ENCODE measurements at regions not wholly inside any gene's neighbourhood (a gene's known extent, or its start where the extent isn't known, plus 50 kb on each side); places are given as distances from the start of the nearest gene placed in this dataset.

DNA sequence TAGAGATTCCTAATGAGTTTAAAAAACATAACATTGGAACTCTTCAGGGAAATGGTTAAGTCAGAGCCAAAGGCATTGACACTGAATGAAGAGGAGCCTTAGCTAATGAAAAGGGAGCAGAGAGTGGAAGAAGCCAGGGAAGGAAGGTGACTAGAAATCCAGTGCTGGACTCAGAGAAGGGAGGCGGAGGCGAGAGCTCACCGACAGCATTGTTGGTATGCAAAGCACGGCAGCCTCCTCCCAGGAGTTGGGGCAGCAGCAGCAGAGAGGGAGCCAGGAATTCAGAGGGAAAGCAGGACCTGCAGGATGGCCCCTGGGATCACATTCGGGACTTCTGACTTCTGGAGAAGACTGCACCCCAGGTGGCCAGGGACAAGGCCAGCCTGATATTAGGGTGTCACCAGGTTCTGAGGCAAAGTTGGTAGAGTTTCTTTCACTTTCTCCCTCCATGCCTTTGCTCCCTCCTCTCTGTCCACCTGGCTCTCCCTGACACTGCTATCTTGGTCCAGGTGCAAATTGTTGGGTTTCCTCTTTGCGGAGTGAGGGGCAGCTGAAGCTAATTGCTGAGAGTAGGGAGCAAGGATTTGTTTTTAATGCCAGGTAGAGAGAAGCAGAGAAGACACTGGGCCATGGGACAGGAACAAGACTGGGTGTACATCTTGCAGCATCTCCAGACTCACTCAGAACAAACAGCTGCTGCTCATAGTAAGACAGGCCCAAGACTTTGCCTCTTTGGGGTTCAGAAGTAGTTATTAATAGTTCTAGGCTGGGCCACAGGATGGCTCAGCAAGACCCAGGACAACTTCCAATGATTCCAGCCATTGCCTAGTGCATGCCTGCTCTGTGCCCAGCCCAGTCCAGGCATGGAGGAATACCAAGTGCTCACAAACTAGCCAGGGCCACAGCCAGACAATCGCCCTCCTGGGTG is 157.9 kb downstream of the TLE3 start:
- H3K9me3 ChIP-seq (ENCODE audit: insufficient read depth, low read depth, low read length): no peaks in the 10 kb centered on the region

DNA sequence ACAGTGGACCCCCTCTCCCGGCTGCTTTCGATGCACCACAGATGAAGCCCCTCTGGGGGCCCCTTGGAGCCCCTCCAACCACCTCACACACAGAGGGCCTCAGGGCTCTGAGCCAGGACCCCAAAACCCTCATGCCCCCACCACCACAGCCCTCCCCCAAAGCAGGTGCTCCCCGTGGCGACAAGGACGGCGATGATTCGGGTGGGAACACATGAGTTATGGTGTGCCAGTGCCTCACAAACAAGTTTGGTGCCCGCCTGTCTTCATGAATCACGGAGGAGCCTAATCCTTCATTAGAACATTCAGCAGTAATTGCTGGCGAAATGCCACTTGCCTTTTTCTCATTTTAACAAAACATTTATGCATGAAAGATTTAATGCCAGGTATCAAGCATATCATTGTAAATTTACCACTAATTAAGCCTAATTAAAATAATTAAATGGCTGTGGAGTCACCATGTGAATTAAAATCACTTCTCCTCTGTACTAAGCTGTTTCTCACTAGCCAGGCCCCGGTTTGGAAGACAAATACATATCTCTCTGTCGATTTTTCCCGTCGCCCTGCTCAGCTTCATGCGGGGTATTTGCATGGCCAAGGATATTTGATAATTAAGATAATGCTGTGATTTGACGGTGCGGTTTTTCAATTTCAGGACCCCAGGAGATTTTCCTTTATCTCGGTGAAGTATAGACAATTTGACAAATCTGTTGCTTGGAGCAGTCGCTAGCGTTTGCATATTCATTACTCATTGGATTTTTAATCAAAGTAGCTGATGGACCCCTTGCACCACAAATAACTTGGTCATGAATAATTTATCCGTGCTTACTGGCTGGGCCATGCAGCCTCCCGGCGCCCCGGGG is 157.0 kb downstream of the TLE3 start:
- no peaks in the 10 kb centered on the region for H3K27me3 ChIP-seq (ENCODE audit: insufficient read depth, low read length)
- no peak overlapping the region for H3K27ac ChIP-seq (ENCODE audit: low read depth, low read length)
- no peaks in the 10 kb centered on the region for H3K36me3 ChIP-seq (ENCODE audit: insufficient read depth, low read length)
- peaks cover 9% of the 10 kb centered on the region for H3K4me1 ChIP-seq (ENCODE audit: insufficient read depth, low read length)
- H3K9me3 ChIP-seq (ENCODE audit: insufficient read depth, low read depth, low read length): no peaks in the 10 kb centered on the region
- WGBS: 94% methylated on average over 24 of the region's 24 CpGs
- no peak overlapping the region for H3K4me3 ChIP-seq (ENCODE audit: low read length)
- H3K9ac ChIP-seq (ENCODE audit: low read depth, low read length): no peak overlapping the region

More for the DNA sequence above, 157.9 kb downstream of the TLE3 start:
- H3K36me3 ChIP-seq (ENCODE audit: insufficient read depth, low read length): no peaks in the 10 kb centered on the region
- peaks cover 9% of the 10 kb centered on the region for H3K4me1 ChIP-seq (ENCODE audit: insufficient read depth, low read length)
- H3K27ac ChIP-seq (ENCODE audit: low read depth, low read length): no peak overlapping the region
- H3K9ac ChIP-seq (ENCODE audit: low read depth, low read length): no peak overlapping the region
- WGBS: 29% methylated on average over 7 of the region's 7 CpGs
- no peaks in the 10 kb centered on the region for H3K27me3 ChIP-seq (ENCODE audit: insufficient read depth, low read length)
- H3K4me3 ChIP-seq (ENCODE audit: low read length): no peak overlapping the region

DNA sequence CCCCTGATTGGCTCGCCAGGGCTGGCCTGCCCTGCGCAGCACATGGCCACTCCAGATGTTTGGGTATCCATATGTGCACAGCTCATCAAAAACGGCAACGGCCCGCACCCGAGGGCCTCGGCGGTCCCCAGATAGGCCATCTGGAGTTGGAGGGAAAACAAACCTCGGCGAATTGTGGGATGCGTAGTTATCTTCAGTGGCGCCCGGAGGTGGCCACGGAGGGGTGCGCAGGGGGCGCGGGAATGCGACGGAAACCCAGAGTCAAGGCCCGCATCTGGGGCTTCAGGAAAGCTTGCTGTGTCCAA is 156.5 kb downstream of the TLE3 start:
- no peaks in the 10 kb centered on the region for H3K36me3 ChIP-seq (ENCODE audit: insufficient read depth, low read length)
- H3K9ac ChIP-seq (ENCODE audit: low read depth, low read length): no peak overlapping the region
- no peak overlapping the region for H3K4me3 ChIP-seq (ENCODE audit: low read length)
- WGBS: 97% methylated on average over 20 of the region's 20 CpGs
- H3K9me3 ChIP-seq (ENCODE audit: insufficient read depth, low read depth, low read length): no peaks in the 10 kb centered on the region
- peaks cover 9% of the 10 kb centered on the region for H3K4me1 ChIP-seq (ENCODE audit: insufficient read depth, low read length)
- H3K27ac ChIP-seq (ENCODE audit: low read depth, low read length): no peak overlapping the region
- H3K27me3 ChIP-seq (ENCODE audit: insufficient read depth, low read length): no peaks in the 10 kb centered on the region

DNA sequence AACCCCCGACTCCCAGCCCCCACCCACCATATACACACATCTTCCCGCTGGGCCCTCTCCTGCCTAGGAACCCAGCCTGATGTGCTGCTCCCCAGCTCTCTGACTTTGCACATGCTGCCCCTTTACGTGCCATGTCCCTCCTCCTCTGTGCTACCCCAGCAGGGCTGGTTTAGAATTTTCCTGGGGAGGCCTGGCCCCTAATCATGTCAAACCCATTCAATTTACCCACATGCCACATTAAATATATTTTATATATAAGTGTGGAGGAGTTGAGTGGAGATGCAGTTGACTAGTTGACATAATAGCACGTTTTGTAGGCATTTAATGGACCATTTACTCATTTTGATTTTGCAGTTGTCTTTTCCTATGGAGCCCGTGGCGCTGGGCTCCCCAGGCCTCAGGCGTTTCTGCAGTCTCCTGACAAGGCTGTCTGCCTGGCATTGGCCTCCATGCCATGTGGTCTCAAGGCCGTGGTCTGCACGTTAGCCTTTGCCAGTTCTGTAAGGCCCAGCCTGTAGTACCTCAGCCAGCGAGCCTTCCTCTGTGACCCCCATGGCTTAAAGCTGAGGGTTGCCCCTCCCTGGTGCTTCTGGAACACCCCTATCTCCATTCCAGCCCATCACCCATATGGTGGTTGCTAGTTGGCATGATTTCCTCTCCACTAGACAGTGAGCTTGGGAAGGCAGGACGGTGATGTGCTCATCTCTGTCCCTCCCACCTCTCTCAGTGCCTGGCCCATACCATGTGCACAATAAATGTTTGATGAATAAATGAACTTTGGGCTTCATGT is 155.8 kb downstream of the TLE3 start:
- Histone ChIP-seq H3K27ac (ENCODE audit: low read depth, low read length) (no peak overlapping the region), H3K27me3 (ENCODE audit: insufficient read depth, low read length) (no peaks in the 10 kb centered on the region), H3K36me3 (ENCODE audit: insufficient read depth, low read length) (no peaks in the 10 kb centered on the region), H3K4me3 (ENCODE audit: low read length) (no peak overlapping the region), H3K9ac (ENCODE audit: low read depth, low read length) (no peak overlapping the region), H3K9me3 (ENCODE audit: insufficient read depth, low read depth, low read length) (no peaks in the 10 kb centered on the region), H3K4me1 (ENCODE audit: insufficient read depth, low read length) (peaks cover 9% of the 10 kb centered on the region)
- WGBS: 91% methylated on average over 11 of the region's 11 CpGs

DNA sequence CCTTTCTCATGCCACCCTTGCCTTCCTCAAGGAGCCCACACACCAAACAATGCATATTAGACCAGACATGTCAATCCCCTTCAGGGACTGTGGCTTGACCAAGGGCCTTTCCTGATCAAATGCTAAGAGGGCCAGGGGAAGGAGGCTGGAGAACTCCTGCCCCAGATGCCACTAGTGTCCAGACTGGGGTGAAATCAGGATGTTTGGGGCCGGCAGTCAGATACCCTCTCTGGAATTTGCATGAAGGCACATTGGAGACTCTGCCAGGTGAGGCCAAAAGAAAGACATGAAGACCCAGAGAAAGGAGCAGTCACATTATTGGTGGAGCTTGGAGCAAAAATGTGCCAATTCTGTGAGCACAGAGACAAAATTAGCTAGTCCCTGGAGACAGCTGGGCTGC is 154.1 kb downstream of the TLE3 start:
- no peak overlapping the region for H3K9ac ChIP-seq (ENCODE audit: low read depth, low read length)
- H3K27ac ChIP-seq (ENCODE audit: low read depth, low read length): no peak overlapping the region
- no peaks in the 10 kb centered on the region for H3K9me3 ChIP-seq (ENCODE audit: insufficient read depth, low read depth, low read length)
- H3K4me3 ChIP-seq (ENCODE audit: low read length): no peak overlapping the region
- no peaks in the 10 kb centered on the region for H3K36me3 ChIP-seq (ENCODE audit: insufficient read depth, low read length)
- no peaks in the 10 kb centered on the region for H3K27me3 ChIP-seq (ENCODE audit: insufficient read depth, low read length)
- WGBS: 89% methylated on average over 1 of the region's 1 CpG
- H3K4me1 ChIP-seq (ENCODE audit: insufficient read depth, low read length): peaks cover 9% of the 10 kb centered on the region

DNA sequence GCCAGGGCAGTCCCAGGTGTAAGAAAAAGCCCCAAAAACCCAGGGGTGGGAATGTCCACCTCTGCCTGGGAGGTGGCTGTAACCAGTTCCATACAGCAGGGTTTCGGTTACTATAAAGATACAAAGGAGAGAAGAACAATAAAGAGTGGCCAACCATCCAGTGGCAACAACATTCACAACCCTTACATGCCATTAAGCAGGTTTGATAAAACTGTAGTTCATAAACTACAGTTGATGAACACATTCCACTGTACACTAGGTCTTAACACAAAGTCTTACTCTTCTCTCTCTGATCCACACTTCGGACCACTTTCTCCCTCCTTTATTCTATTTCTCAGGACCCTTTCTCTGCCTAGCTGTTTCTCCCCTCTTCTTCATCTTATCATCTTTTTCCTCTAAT is 152.0 kb downstream of the TLE3 start:
- 97% methylated on average over 2 of the region's 2 CpGs for WGBS
- Histone ChIP-seq H3K4me1 (ENCODE audit: insufficient read depth, low read length) (no peaks in the 10 kb centered on the region), H3K4me3 (ENCODE audit: low read length) (no peak overlapping the region), H3K9ac (ENCODE audit: low read depth, low read length) (no peak overlapping the region), H3K27ac (ENCODE audit: low read depth, low read length) (no peak overlapping the region), H3K36me3 (ENCODE audit: insufficient read depth, low read length) (no peaks in the 10 kb centered on the region), H3K9me3 (ENCODE audit: insufficient read depth, low read depth, low read length) (no peaks in the 10 kb centered on the region), H3K27me3 (ENCODE audit: insufficient read depth, low read length) (no peaks in the 10 kb centered on the region)

DNA sequence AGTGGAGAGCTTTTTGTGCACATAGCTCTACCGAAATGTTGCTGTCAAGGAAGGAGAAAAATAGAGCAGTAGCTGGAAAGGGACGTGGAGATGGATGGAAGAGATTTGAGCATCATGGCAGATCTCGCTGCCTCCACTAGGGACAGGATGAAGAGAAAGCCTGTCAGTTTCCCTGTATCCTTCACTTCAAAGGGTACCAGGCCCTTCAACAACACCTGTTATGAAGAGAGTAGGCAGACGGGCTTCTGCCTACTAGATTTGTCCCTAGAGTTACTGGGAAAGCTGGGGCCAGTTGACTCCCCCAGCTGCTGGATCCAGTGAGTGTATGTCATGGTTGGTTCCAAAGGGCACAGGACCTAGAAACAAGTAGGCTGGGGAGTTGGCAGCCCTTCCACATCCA is 150.8 kb downstream of the TLE3 start:
- Histone ChIP-seq H3K4me1 (ENCODE audit: insufficient read depth, low read length) (no peaks in the 10 kb centered on the region), H3K4me3 (ENCODE audit: low read length) (no peak overlapping the region), H3K9ac (ENCODE audit: low read depth, low read length) (no peak overlapping the region), H3K27me3 (ENCODE audit: insufficient read depth, low read length) (no peaks in the 10 kb centered on the region), H3K27ac (ENCODE audit: low read depth, low read length) (no peak overlapping the region), H3K36me3 (ENCODE audit: insufficient read depth, low read length) (no peaks in the 10 kb centered on the region), H3K9me3 (ENCODE audit: insufficient read depth, low read depth, low read length) (no peaks in the 10 kb centered on the region)
- WGBS: 91% methylated on average over 4 of the region's 4 CpGs

DNA sequence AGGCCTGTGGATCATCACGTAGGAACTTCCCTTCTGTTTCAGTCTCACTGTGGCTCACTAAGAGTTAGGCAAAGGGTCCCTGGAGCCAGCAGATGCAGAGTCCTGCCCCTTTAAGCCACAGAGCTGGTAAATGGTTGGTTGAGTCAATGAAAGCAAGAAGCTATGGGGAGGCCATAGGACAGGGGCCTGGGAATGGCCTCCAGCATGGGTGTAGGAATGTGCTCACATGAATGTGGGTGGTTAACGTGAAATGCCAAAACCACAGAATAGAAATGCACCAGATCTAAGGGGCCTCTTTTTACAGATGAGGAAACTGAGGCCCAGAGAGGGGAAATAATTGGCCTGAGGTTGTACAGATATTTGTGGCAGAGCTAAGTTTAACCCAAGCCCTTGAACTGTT is 150.3 kb downstream of the TLE3 start:
- no peaks in the 10 kb centered on the region for H3K4me1 ChIP-seq (ENCODE audit: insufficient read depth, low read length)
- no peak overlapping the region for H3K9ac ChIP-seq (ENCODE audit: low read depth, low read length)
- H3K27me3 ChIP-seq (ENCODE audit: insufficient read depth, low read length): no peaks in the 10 kb centered on the region
- WGBS: 96% methylated on average over 2 of the region's 2 CpGs
- H3K27ac ChIP-seq (ENCODE audit: low read depth, low read length): no peak overlapping the region
- no peak overlapping the region for H3K4me3 ChIP-seq (ENCODE audit: low read length)
- no peaks in the 10 kb centered on the region for H3K9me3 ChIP-seq (ENCODE audit: insufficient read depth, low read depth, low read length)
- H3K36me3 ChIP-seq (ENCODE audit: insufficient read depth, low read length): no peaks in the 10 kb centered on the region

DNA sequence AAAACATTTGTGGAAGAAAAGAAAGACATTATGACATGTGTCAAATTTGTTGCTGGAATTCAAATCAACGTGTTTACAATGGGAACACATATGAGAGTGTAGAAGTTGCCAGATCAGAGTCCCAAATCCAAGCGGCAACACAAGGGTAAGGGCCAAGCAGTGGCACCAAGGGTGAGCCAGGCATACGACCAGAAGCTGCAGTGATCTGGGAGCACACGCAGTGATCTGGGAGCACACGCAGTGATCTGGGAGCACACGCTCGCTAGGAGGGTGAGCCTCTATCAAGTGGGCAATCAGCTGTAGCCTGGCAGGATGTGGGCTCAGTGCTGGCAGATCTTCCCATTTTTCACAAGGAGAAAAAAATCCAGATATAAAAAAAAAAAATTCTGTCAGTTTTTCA is 148.2 kb downstream of the TLE3 start:
- no peak overlapping the region for H3K4me3 ChIP-seq (ENCODE audit: low read length)
- H3K36me3 ChIP-seq (ENCODE audit: insufficient read depth, low read length): no peaks in the 10 kb centered on the region
- no peak overlapping the region for H3K9ac ChIP-seq (ENCODE audit: low read depth, low read length)
- H3K27ac ChIP-seq (ENCODE audit: low read depth, low read length): no peak overlapping the region
- 88% methylated on average over 7 of the region's 7 CpGs for WGBS
- H3K4me1 ChIP-seq (ENCODE audit: insufficient read depth, low read length): no peaks in the 10 kb centered on the region
- H3K27me3 ChIP-seq (ENCODE audit: insufficient read depth, low read length): no peaks in the 10 kb centered on the region
- H3K9me3 ChIP-seq (ENCODE audit: insufficient read depth, low read depth, low read length): no peaks in the 10 kb centered on the region

DNA sequence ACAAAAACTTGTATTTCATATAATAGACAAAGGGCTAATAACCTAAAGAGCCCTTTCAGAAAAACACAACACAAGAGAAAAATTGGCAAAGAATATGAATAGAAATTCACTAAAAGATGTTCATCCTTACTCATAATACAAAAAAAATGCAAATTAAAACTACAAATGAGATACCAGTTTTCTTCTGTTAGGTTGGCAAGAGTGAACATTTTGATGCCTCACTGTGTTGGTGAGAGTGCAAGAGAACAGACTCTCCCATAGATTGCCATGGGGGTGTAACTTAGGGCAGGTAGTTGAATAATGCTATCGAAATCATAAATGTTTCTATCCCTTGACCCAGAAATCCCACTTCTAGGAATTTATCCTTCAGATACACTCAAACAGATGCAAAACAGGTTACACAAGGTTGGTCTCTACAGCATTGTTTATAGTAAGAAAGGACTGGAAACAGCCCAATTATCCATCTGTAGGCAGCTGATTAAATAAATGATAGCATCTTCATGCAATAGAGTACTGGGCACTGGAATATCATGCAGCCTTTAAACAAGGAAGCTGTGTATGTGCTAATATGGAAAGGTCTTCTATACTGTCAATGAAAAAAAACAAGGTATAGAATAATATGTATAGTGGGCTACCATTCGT is 146.3 kb downstream of the TLE3 start:
- WGBS: 96% methylated on average over 2 of the region's 2 CpGs
- no peak overlapping the region for H3K27ac ChIP-seq (ENCODE audit: low read depth, low read length)
- H3K9me3 ChIP-seq (ENCODE audit: insufficient read depth, low read depth, low read length): no peaks in the 10 kb centered on the region
- H3K4me3 ChIP-seq (ENCODE audit: low read length): no peak overlapping the region
- H3K9ac ChIP-seq (ENCODE audit: low read depth, low read length): no peak overlapping the region
- no peaks in the 10 kb centered on the region for H3K27me3 ChIP-seq (ENCODE audit: insufficient read depth, low read length)
- H3K4me1 ChIP-seq (ENCODE audit: insufficient read depth, low read length): no peaks in the 10 kb centered on the region
- H3K36me3 ChIP-seq (ENCODE audit: insufficient read depth, low read length): no peaks in the 10 kb centered on the region
